Adrenal gland (tissue), 9 donors: ENCODE measurements at regions not wholly inside any gene's neighbourhood (a gene's known extent, or its start where the extent isn't known, plus 50 kb on each side); places are given as distances from the start of the nearest gene placed in this dataset.

Source experiments
- DNase-seq, 7 donors: peaks; one replicate each; pipeline ENCODE4 v3.0.0-alpha.2; 2019 to 2020
- H3K27ac ChIP-seq, 5 donors: fragments of 200-600 bp; sonication (generic) in 4 of 5; 1 replicate in 3 of 5; 2 replicates in 2 of 5; pipeline versions ENCODE4 v1.5.1 to v1.8.0; 2016 to 2020; ENCODE audit warnings: mild to moderate bottlenecking in 1 of 5
- H3K27me3 ChIP-seq: fragments of 200-600 bp; 2 replicates; pipeline ENCODE4 v1.8.0; 2021
- H3K36me3 ChIP-seq, 2 donors: fragments of 200-600 bp; replicated peaks in 1 of 2; 1 replicate in 1 of 2; 2 replicates in 1 of 2; pipeline versions ENCODE4 v1.5.1 to v1.8.0; 2018 to 2022
- H3K4me1 ChIP-seq, 2 donors: fragments of 200-600 bp; replicated peaks in 1 of 2; 1 replicate in 1 of 2; 2 replicates in 1 of 2; pipeline versions ENCODE4 v1.5.1 to v1.8.0; 2018 to 2021
- H3K4me3 ChIP-seq, 4 donors: fragments of 200-600 bp; sonication (generic) in 3 of 4; one replicate each; pipeline ENCODE4 v1.5.1; 2016 to 2018
- H3K9me3 ChIP-seq, 3 donors: fragments of 200-600 bp; sonication (generic) in 1 of 3; replicated peaks in 1 of 3; 1 replicate in 2 of 3; 2 replicates in 1 of 3; pipeline versions ENCODE4 v1.5.1 to v1.8.0; 2016 to 2021
- CTCF ChIP-seq, 6 experiments: fragments of 450-650 bp in 4 of 6; fragments of 200-600 bp in 2 of 6; sonication (generic) in 1 of 6; IDR thresholded peaks; 1 replicate in 5 of 6; 2 replicates in 1 of 6; pipeline versions ENCODE4 v1.5.1 to v1.8.0; 2016 to 2021; ENCODE audit warnings: antibody characterized with exemption in 6 of 6, mild to moderate bottlenecking in 2 of 6, moderate library complexity in 1 of 6
- POLR2A ChIP-seq, 2 donors: fragments of 450-650 bp; IDR thresholded peaks; one replicate each; pipeline ENCODE4 v1.6.1; 2017; ENCODE audit warnings: antibody characterized with exemption in 2 of 2, mild to moderate bottlenecking in 2 of 2, moderate library complexity in 1 of 2
- WGBS, 4 donors: extraction: QIAGEN DNeasy Blood & Tissue Kit in 2 of 4; methylation state at CpG; one replicate each; pipeline versions ENCODE4 v1.1.5 to v1.1.7; 2013 to 2017; 5-methylcytosine and 5-hydroxymethylcytosine counted together
- intact Hi-C, 2 donors: fragments of 100-400 bp; cut with DNase I; formaldehyde crosslinking; loops; one replicate each; pipeline versions ENCODE4 v1.14.1 to v1.15.0; 2022 to 2023
- donor health status: healthy with polysubstance abuse.
- donor health status: Bipolar disorder and iron deficiency.
- donor health status: DM: yes; HTN: yes; CAD: no.
- donor health status: DM: no; HTN: no; CAD: no.
- donor health status: DM: no; HTN: no; CAD: no.

GRCh38 chr16:13437413-13437795 lies 482.6 kb upstream of the ERCC4 start:
- Histone ChIP-seq H3K27ac (no peak overlapping the region), H3K36me3 (no peaks in the 10 kb centered on the region), H3K9me3 (no peaks in the 10 kb centered on the region), H3K27me3 (no peaks in the 10 kb centered on the region), H3K4me1 (no peaks in the 10 kb centered on the region), H3K4me3 (no peak overlapping the region)
- TF ChIP-seq POLR2A (IDR thresholded peaks at IDR 0.05) (no peak), CTCF (IDR thresholded peaks at IDR 0.05) (no peak)
- no peak for DNase-seq
- 53 to 69% (median 60%) methylated on average over 5 of the region's 5 CpGs for WGBS, 4 donors
- intact Hi-C loops = no loop called here

- H3K27ac ChIP-seq = no peak overlapping the region
- 66 to 77% (median 76%) methylated on average over 6 of the region's 6 CpGs for WGBS, 4 donors
- no peaks in the 10 kb centered on the region for H3K9me3 ChIP-seq
- no peaks in the 10 kb centered on the region for H3K27me3 ChIP-seq
- no peak for TF ChIP-seq CTCF (IDR thresholded peaks at IDR 0.05)
- TF ChIP-seq POLR2A (IDR thresholded peaks at IDR 0.05) = no peak
- DNase-seq = no peak
- no peaks in the 10 kb centered on the region for H3K36me3 ChIP-seq
- H3K4me3 ChIP-seq = no peak overlapping the region
- H3K4me1 ChIP-seq = no peaks in the 10 kb centered on the region
- intact Hi-C loops = no loop called here
These were observed 481.9 kb upstream of the ERCC4 start for GRCh38 chr16:13438064-13438463.

- no peaks in the 10 kb centered on the region for H3K36me3 ChIP-seq
- H3K4me1 ChIP-seq = no peaks in the 10 kb centered on the region
- intact Hi-C loops = no loop called here
- DNase-seq = no peak
- H3K4me3 ChIP-seq = no peak overlapping the region
- H3K27me3 ChIP-seq = no peaks in the 10 kb centered on the region
- H3K27ac ChIP-seq = no peak overlapping the region
- TF ChIP-seq CTCF (IDR thresholded peaks at IDR 0.05) (no peak), POLR2A (IDR thresholded peaks at IDR 0.05) (no peak)
- 73 to 81% (median 80%) methylated on average over 9 of the region's 9 CpGs for WGBS, 4 donors
- H3K9me3 ChIP-seq = no peaks in the 10 kb centered on the region
These were observed 480.2 kb upstream of the ERCC4 start for GRCh38 chr16:13439766-13440165.

- no peaks in the 10 kb centered on the region for H3K4me1 ChIP-seq
- H3K27ac ChIP-seq = no peak overlapping the region
- no peaks in the 10 kb centered on the region for H3K9me3 ChIP-seq
- DNase-seq = no peak
- H3K4me3 ChIP-seq = no peak overlapping the region
- no peaks in the 10 kb centered on the region for H3K27me3 ChIP-seq
- TF ChIP-seq CTCF (IDR thresholded peaks at IDR 0.05) (no peak), POLR2A (IDR thresholded peaks at IDR 0.05) (no peak)
- intact Hi-C loops = no loop called here
- H3K36me3 ChIP-seq = no peaks in the 10 kb centered on the region
- 73 to 84% (median 80%) methylated on average over 3 of the region's 3 CpGs for WGBS, 4 donors
These were observed 478.3 kb upstream of the ERCC4 start for GRCh38 chr16:13441675-13442074.
